ENCODE measurements at regions not wholly inside any gene's neighbourhood (a gene's known extent, or its start where the extent isn't known, plus 50 kb on each side); places are given as distances from the start of the nearest gene placed in this dataset.

- FAIRE-seq (no peak), DNase-seq (no peak)
- Histone ChIP-seq H3K4me3 (ENCODE audit: low read depth in 1 of 3, low read length in 3 of 3) (no peak overlapping the region), H3K27me3 (ENCODE audit: control insufficient read depth in 3 of 3, insufficient read depth in 3 of 3, low read length in 3 of 3) (no peaks in the 10 kb centered on the region), H3K27ac (ENCODE audit: low read depth in 1 of 3, low read length in 2 of 3) (no peak overlapping the region), H3K36me3 (ENCODE audit: control insufficient read depth in 3 of 3, insufficient read depth in 2 of 3, low read depth in 1 of 3, low read length in 3 of 3) (no peaks in the 10 kb centered on the region), H3K9me3 (ENCODE audit: control insufficient read depth in 2 of 2, insufficient read depth in 1 of 2, low read depth in 1 of 2, low read length in 1 of 2) (no peaks in the 10 kb centered on the region), H3K4me1 (ENCODE audit: control insufficient read depth in 3 of 3, insufficient read depth in 2 of 3, low read depth in 1 of 3, low read length in 2 of 3) (no peaks in the 10 kb centered on the region)
Observed at GRCh38 chr13:68784275-68784674, 1323.4 kb upstream of the ATXN8OS start.

GRCh38 chr13:68759617-68760016 lies 1348.0 kb upstream of the ATXN8OS start:
- FAIRE-seq (no peak), DNase-seq (no peak)
- Histone ChIP-seq H3K27ac (ENCODE audit: low read depth in 1 of 3, low read length in 2 of 3) (no peak overlapping the region), H3K27me3 (ENCODE audit: control insufficient read depth in 3 of 3, insufficient read depth in 3 of 3, low read length in 3 of 3) (no peaks in the 10 kb centered on the region), H3K4me3 (ENCODE audit: low read depth in 1 of 3, low read length in 3 of 3) (no peak overlapping the region), H3K9me3 (ENCODE audit: control insufficient read depth in 2 of 2, insufficient read depth in 1 of 2, low read depth in 1 of 2, low read length in 1 of 2) (no peaks in the 10 kb centered on the region), H3K36me3 (ENCODE audit: control insufficient read depth in 3 of 3, insufficient read depth in 2 of 3, low read depth in 1 of 3, low read length in 3 of 3) (no peaks in the 10 kb centered on the region), H3K4me1 (ENCODE audit: control insufficient read depth in 3 of 3, insufficient read depth in 2 of 3, low read depth in 1 of 3, low read length in 2 of 3) (no peaks in the 10 kb centered on the region)
- WGBS, 3 donors: 77 to 82% (median 78%) methylated on average over 2 of the region's 2 CpGs

- H3K9me3 ChIP-seq (ENCODE audit: control insufficient read depth in 2 of 2, insufficient read depth in 1 of 2, low read depth in 1 of 2, low read length in 1 of 2): no peaks in the 10 kb centered on the region
- FAIRE-seq: no peak
Observed at GRCh38 chr13:68749796-68750195, 1357.8 kb upstream of the ATXN8OS start.

GRCh38 chr13:68748038-68748437 lies 1359.6 kb upstream of the ATXN8OS start:
- Histone ChIP-seq H3K9me3 (ENCODE audit: control insufficient read depth in 2 of 2, insufficient read depth in 1 of 2, low read depth in 1 of 2, low read length in 1 of 2) (no peaks in the 10 kb centered on the region), H3K4me1 (ENCODE audit: control insufficient read depth in 3 of 3, insufficient read depth in 2 of 3, low read depth in 1 of 3, low read length in 2 of 3) (no peaks in the 10 kb centered on the region), H3K4me3 (ENCODE audit: low read depth in 1 of 3, low read length in 3 of 3) (no peak overlapping the region), H3K36me3 (ENCODE audit: control insufficient read depth in 3 of 3, insufficient read depth in 2 of 3, low read depth in 1 of 3, low read length in 3 of 3) (no peaks in the 10 kb centered on the region), H3K27ac (ENCODE audit: low read depth in 1 of 3, low read length in 2 of 3) (no peak overlapping the region), H3K27me3 (ENCODE audit: control insufficient read depth in 3 of 3, insufficient read depth in 3 of 3, low read length in 3 of 3) (no peaks in the 10 kb centered on the region)
- WGBS, 3 donors: 69 to 83% (median 76%) methylated on average over 5 of the region's 5 CpGs
- DNase-seq: no peak
- FAIRE-seq: no peak

More at GRCh38 chr13:68749796-68750195, 1357.8 kb upstream of the ATXN8OS start:
- H3K4me3 ChIP-seq (ENCODE audit: low read depth in 1 of 3, low read length in 3 of 3): no peak overlapping the region
- H3K4me1 ChIP-seq (ENCODE audit: control insufficient read depth in 3 of 3, insufficient read depth in 2 of 3, low read depth in 1 of 3, low read length in 2 of 3): no peaks in the 10 kb centered on the region
- no peak for DNase-seq
- no peaks in the 10 kb centered on the region for H3K27me3 ChIP-seq (ENCODE audit: control insufficient read depth in 3 of 3, insufficient read depth in 3 of 3, low read length in 3 of 3)
- H3K27ac ChIP-seq (ENCODE audit: low read depth in 1 of 3, low read length in 2 of 3): no peak overlapping the region
- no peaks in the 10 kb centered on the region for H3K36me3 ChIP-seq (ENCODE audit: control insufficient read depth in 3 of 3, insufficient read depth in 2 of 3, low read depth in 1 of 3, low read length in 3 of 3)

GRCh38 chr13:68745502-68745901 lies 1362.1 kb upstream of the ATXN8OS start:
- Histone ChIP-seq H3K27ac (ENCODE audit: low read depth in 1 of 3, low read length in 2 of 3) (no peak overlapping the region), H3K4me1 (ENCODE audit: control insufficient read depth in 3 of 3, insufficient read depth in 2 of 3, low read depth in 1 of 3, low read length in 2 of 3) (no peaks in the 10 kb centered on the region), H3K9me3 (ENCODE audit: control insufficient read depth in 2 of 2, insufficient read depth in 1 of 2, low read depth in 1 of 2, low read length in 1 of 2) (no peaks in the 10 kb centered on the region), H3K27me3 (ENCODE audit: control insufficient read depth in 3 of 3, insufficient read depth in 3 of 3, low read length in 3 of 3) (no peaks in the 10 kb centered on the region), H3K4me3 (ENCODE audit: low read depth in 1 of 3, low read length in 3 of 3) (no peak overlapping the region), H3K36me3 (ENCODE audit: control insufficient read depth in 3 of 3, insufficient read depth in 2 of 3, low read depth in 1 of 3, low read length in 3 of 3) (no peaks in the 10 kb centered on the region)
- DNase-seq (no peak), FAIRE-seq (no peak)
- WGBS, 3 donors: 58 to 81% (median 74%) methylated on average over 1 of the region's 1 CpG

- WGBS, 3 donors: 41 to 48% (median 41%) methylated on average over 2 of the region's 2 CpGs
- FAIRE-seq (no peak), DNase-seq (no peak)
- no peaks in the 10 kb centered on the region for H3K27me3 ChIP-seq (ENCODE audit: control insufficient read depth in 3 of 3, insufficient read depth in 3 of 3, low read length in 3 of 3)
- H3K9me3 ChIP-seq (ENCODE audit: control insufficient read depth in 2 of 2, insufficient read depth in 1 of 2, low read depth in 1 of 2, low read length in 1 of 2): no peaks in the 10 kb centered on the region
- no peaks in the 10 kb centered on the region for H3K4me1 ChIP-seq (ENCODE audit: control insufficient read depth in 3 of 3, insufficient read depth in 2 of 3, low read depth in 1 of 3, low read length in 2 of 3)
- no peaks in the 10 kb centered on the region for H3K36me3 ChIP-seq (ENCODE audit: control insufficient read depth in 3 of 3, insufficient read depth in 2 of 3, low read depth in 1 of 3, low read length in 3 of 3)
- H3K4me3 ChIP-seq (ENCODE audit: low read depth in 1 of 3, low read length in 3 of 3): no peak overlapping the region
- no peak overlapping the region for H3K27ac ChIP-seq (ENCODE audit: low read depth in 1 of 3, low read length in 2 of 3)
Observed at GRCh38 chr13:68736961-68737360, 1370.7 kb upstream of the ATXN8OS start.

GRCh38 chr13:68727798-68728197 lies 1379.8 kb upstream of the ATXN8OS start:
- Histone ChIP-seq H3K4me1 (ENCODE audit: control insufficient read depth in 3 of 3, insufficient read depth in 2 of 3, low read depth in 1 of 3, low read length in 2 of 3) (no peaks in the 10 kb centered on the region), H3K4me3 (ENCODE audit: low read depth in 1 of 3, low read length in 3 of 3) (no peak overlapping the region), H3K27ac (ENCODE audit: low read depth in 1 of 3, low read length in 2 of 3) (no peak overlapping the region), H3K36me3 (ENCODE audit: control insufficient read depth in 3 of 3, insufficient read depth in 2 of 3, low read depth in 1 of 3, low read length in 3 of 3) (no peaks in the 10 kb centered on the region), H3K27me3 (ENCODE audit: control insufficient read depth in 3 of 3, insufficient read depth in 3 of 3, low read length in 3 of 3) (no peaks in the 10 kb centered on the region), H3K9me3 (ENCODE audit: control insufficient read depth in 2 of 2, insufficient read depth in 1 of 2, low read depth in 1 of 2, low read length in 1 of 2) (no peaks in the 10 kb centered on the region)
- 56 to 66% (median 62%) methylated on average over 4 of the region's 4 CpGs for WGBS, 3 donors
- FAIRE-seq: no peak
- DNase-seq: no peak

GRCh38 chr13:68727165-68727564 lies 1380.5 kb upstream of the ATXN8OS start:
- FAIRE-seq (no peak), DNase-seq (no peak)
- no peaks in the 10 kb centered on the region for H3K4me1 ChIP-seq (ENCODE audit: control insufficient read depth in 3 of 3, insufficient read depth in 2 of 3, low read depth in 1 of 3, low read length in 2 of 3)
- no peak overlapping the region for H3K4me3 ChIP-seq (ENCODE audit: low read depth in 1 of 3, low read length in 3 of 3)
- no peak overlapping the region for H3K27ac ChIP-seq (ENCODE audit: low read depth in 1 of 3, low read length in 2 of 3)
- 92 to 94% (median 92%) methylated on average over 1 of the region's 1 CpG for WGBS, 3 donors
- no peaks in the 10 kb centered on the region for H3K27me3 ChIP-seq (ENCODE audit: control insufficient read depth in 3 of 3, insufficient read depth in 3 of 3, low read length in 3 of 3)
- no peaks in the 10 kb centered on the region for H3K9me3 ChIP-seq (ENCODE audit: control insufficient read depth in 2 of 2, insufficient read depth in 1 of 2, low read depth in 1 of 2, low read length in 1 of 2)
- H3K36me3 ChIP-seq (ENCODE audit: control insufficient read depth in 3 of 3, insufficient read depth in 2 of 3, low read depth in 1 of 3, low read length in 3 of 3): no peaks in the 10 kb centered on the region

- 84 to 88% (median 86%) methylated on average over 3 of the region's 3 CpGs for WGBS, 3 donors
- Histone ChIP-seq H3K9me3 (ENCODE audit: control insufficient read depth in 2 of 2, insufficient read depth in 1 of 2, low read depth in 1 of 2, low read length in 1 of 2) (no peaks in the 10 kb centered on the region), H3K27me3 (ENCODE audit: control insufficient read depth in 3 of 3, insufficient read depth in 3 of 3, low read length in 3 of 3) (no peaks in the 10 kb centered on the region), H3K4me3 (ENCODE audit: low read depth in 1 of 3, low read length in 3 of 3) (no peak overlapping the region), H3K4me1 (ENCODE audit: control insufficient read depth in 3 of 3, insufficient read depth in 2 of 3, low read depth in 1 of 3, low read length in 2 of 3) (no peaks in the 10 kb centered on the region), H3K36me3 (ENCODE audit: control insufficient read depth in 3 of 3, insufficient read depth in 2 of 3, low read depth in 1 of 3, low read length in 3 of 3) (no peaks in the 10 kb centered on the region), H3K27ac (ENCODE audit: low read depth in 1 of 3, low read length in 2 of 3) (no peak overlapping the region)
- FAIRE-seq: no peak
- no peak for DNase-seq
Observed at GRCh38 chr13:68719815-68720214, 1387.8 kb upstream of the ATXN8OS start.
